ENCODE measurements at regions not wholly inside any gene's neighbourhood (a gene's known extent, or its start where the extent isn't known, plus 50 kb on each side); places are given as distances from the start of the nearest gene placed in this dataset.

DNA sequence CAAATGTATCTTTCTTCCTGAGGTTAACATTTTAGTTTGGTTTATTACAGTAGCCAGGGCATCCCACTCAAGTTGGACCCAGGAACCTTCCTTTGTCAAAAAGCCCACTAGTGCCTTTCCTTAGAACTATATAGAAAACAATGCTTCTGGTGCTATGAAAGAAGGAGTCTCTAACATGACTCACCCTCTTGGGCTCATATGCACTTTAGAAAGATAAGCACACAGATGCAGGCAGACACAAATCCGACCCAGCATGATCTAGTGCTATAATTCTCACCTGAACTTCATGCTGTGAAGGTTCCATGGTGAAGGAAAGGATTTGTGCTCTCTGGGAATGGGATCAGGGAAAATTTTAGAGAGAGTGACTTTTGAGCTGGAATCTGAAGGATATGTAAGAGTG lies 289.4 kb downstream of the ANKRD50 start:
- Histone ChIP-seq H2AFZ (ENCODE audit: control insufficient read depth, low read length) (peak overlapping the region; percentile 74), H3K9me1 (ENCODE audit: control insufficient read depth, extremely low read depth, insufficient read depth, low read length) (no peaks in the 10 kb centered on the region), H3K4me1 (ENCODE audit: control insufficient read depth, extremely low read depth, insufficient read depth, low read length) (peaks cover 5% of the 10 kb centered on the region), H3K27me3 (ENCODE audit: control insufficient read depth, extremely low read depth, insufficient read depth, low read length) (no peaks in the 10 kb centered on the region), H4K20me1 (ENCODE audit: control insufficient read depth, extremely low read depth, insufficient read depth, low read length) (no peaks in the 10 kb centered on the region), H3K79me2 (ENCODE audit: control insufficient read depth, insufficient read depth, low read length) (no peaks in the 10 kb centered on the region), H3K9ac (ENCODE audit: control insufficient read depth, extremely low read depth, insufficient read depth, low read length) (no peak overlapping the region), H3K9me3 (ENCODE audit: control insufficient read depth, low read depth, low read length) (no peaks in the 10 kb centered on the region), H3K36me3 (ENCODE audit: control insufficient read depth in 2 of 2, extremely low read depth in 1 of 2, insufficient read depth in 2 of 2, low read length in 2 of 2) (no peaks in the 10 kb centered on the region), H3K4me2 (ENCODE audit: control insufficient read depth, extremely low read depth, insufficient read depth, low read depth, low read length) (no peak overlapping the region), H3K4me3 (ENCODE audit: control insufficient read depth in 2 of 3, extremely low read depth in 1 of 3, insufficient read depth in 2 of 3, low read depth in 1 of 3, low read length in 3 of 3) (no peak overlapping the region), H3K27ac (ENCODE audit: control insufficient read depth, insufficient read depth, low read length) (no peak overlapping the region)
- DNase-seq (ENCODE audit: low read depth, low spot score) (no peak), FAIRE-seq (peak; percentile 90)
- TF ChIP-seq EZH2 (IDR thresholded peaks at IDR 0.05; ENCODE audit: low read length), result no peak
- TF ChIP-seq CTCF (optimal IDR thresholded peaks at IDR 0.05 in 1 of 3, IDR thresholded peaks at IDR 0.05 in 1 of 3, conservative IDR thresholded peaks at IDR 0.05 in 1 of 3; ENCODE audit: extremely low read depth in 1 of 3, insufficient read depth in 2 of 3, low read length in 3 of 3), result no peak
- dilution Hi-C loops (cut with MboI; ENCODE audit: extremely low pct_ligation_motif_present, low sequenced_read_pairs), result no loop called here

DNA sequence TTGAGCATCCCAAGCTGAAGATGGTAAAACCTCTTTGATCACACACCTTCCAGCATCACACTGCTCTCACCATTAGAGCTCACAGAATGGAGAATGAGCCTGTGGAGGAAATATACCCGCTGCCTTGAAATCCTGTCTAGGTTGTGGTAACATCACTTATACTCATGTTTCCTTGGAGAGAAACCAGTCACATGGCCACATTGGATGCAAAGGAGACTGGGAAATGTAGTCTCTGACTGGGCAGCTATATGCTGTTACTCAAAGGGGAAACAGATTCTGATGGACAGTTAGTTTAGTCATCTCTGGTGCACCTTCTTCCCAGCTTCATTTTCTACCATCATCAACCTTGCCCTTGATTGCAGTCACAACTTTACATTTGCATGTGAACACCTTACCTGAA lies 286.3 kb downstream of the ANKRD50 start:
- no peaks in the 10 kb centered on the region for H4K20me1 ChIP-seq (ENCODE audit: control insufficient read depth, extremely low read depth, insufficient read depth, low read length)
- no peaks in the 10 kb centered on the region for H3K9me3 ChIP-seq (ENCODE audit: control insufficient read depth, low read depth, low read length)
- H3K79me2 ChIP-seq (ENCODE audit: control insufficient read depth, insufficient read depth, low read length), result no peaks in the 10 kb centered on the region
- no peak overlapping the region for H3K4me3 ChIP-seq (ENCODE audit: control insufficient read depth in 2 of 3, extremely low read depth in 1 of 3, insufficient read depth in 2 of 3, low read depth in 1 of 3, low read length in 3 of 3)
- H3K27ac ChIP-seq (ENCODE audit: control insufficient read depth, insufficient read depth, low read length), result no peak overlapping the region
- peaks cover 20% of the 10 kb centered on the region for H3K4me1 ChIP-seq (ENCODE audit: control insufficient read depth, extremely low read depth, insufficient read depth, low read length)
- no peak overlapping the region for H3K4me2 ChIP-seq (ENCODE audit: control insufficient read depth, extremely low read depth, insufficient read depth, low read depth, low read length)
- peak; percentile 39 for FAIRE-seq
- H3K36me3 ChIP-seq (ENCODE audit: control insufficient read depth in 2 of 2, extremely low read depth in 1 of 2, insufficient read depth in 2 of 2, low read length in 2 of 2), result no peaks in the 10 kb centered on the region
- no peak overlapping the region for H3K9ac ChIP-seq (ENCODE audit: control insufficient read depth, extremely low read depth, insufficient read depth, low read length)
- TF ChIP-seq EZH2 (IDR thresholded peaks at IDR 0.05; ENCODE audit: low read length) (no peak), CTCF (optimal IDR thresholded peaks at IDR 0.05 in 1 of 3, IDR thresholded peaks at IDR 0.05 in 1 of 3, conservative IDR thresholded peaks at IDR 0.05 in 1 of 3; ENCODE audit: extremely low read depth in 1 of 3, insufficient read depth in 2 of 3, low read length in 3 of 3) (no peak)
- no peak for DNase-seq (ENCODE audit: low read depth, low spot score)
- no peaks in the 10 kb centered on the region for H3K9me1 ChIP-seq (ENCODE audit: control insufficient read depth, extremely low read depth, insufficient read depth, low read length)
- no peak overlapping the region for H2AFZ ChIP-seq (ENCODE audit: control insufficient read depth, low read length)
- dilution Hi-C loops (cut with MboI; ENCODE audit: extremely low pct_ligation_motif_present, low sequenced_read_pairs), result no loop called here
- no peaks in the 10 kb centered on the region for H3K27me3 ChIP-seq (ENCODE audit: control insufficient read depth, extremely low read depth, insufficient read depth, low read length)
